Lower leg skin (tissue), 4 donors: ENCODE measurements at regions not wholly inside any gene's neighbourhood (a gene's known extent, or its start where the extent isn't known, plus 50 kb on each side); places are given as distances from the start of the nearest gene placed in this dataset.

Experiments
- DNase-seq, 2 donors: peaks; one replicate each; pipeline ENCODE4 v3.0.0-alpha.2; 2019; ENCODE audit warnings: low spot score in 2 of 2
- H3K4me3 ChIP-seq: fragments of 200-600 bp; sonication (generic); 2 replicates; pipeline ENCODE4 v1.5.1; 2017; ENCODE audit warnings: mild to moderate bottlenecking, low read depth; ENCODE audit not compliant: poor library complexity, severe bottlenecking
- CTCF ChIP-seq, 3 donors: fragments of 450-650 bp; IDR thresholded peaks; one replicate each; pipeline ENCODE4 v1.5.1; 2016; ENCODE audit warnings: antibody characterized with exemption in 3 of 3, mild to moderate bottlenecking in 3 of 3, moderate library complexity in 2 of 3
- POLR2A ChIP-seq, 2 donors: fragments of 450-650 bp; IDR thresholded peaks; one replicate each; pipeline ENCODE4 v1.6.1; 2016 to 2017; ENCODE audit warnings: antibody characterized with exemption in 2 of 2, mild to moderate bottlenecking in 1 of 2, moderate library complexity in 1 of 2
- WGBS, 2 donors: methylation state at CpG; one replicate each; pipeline ENCODE4 v1.1.5; 2018; 5-methylcytosine and 5-hydroxymethylcytosine counted together
- intact Hi-C: fragments of 100-400 bp; cut with DNase I; formaldehyde crosslinking; loops from one replicate; pipeline ENCODE4 v1.15.0; 2023; ENCODE audit warnings: low total_unique reads

GRCh38 chr12:129966146-129966995 lies 62.5 kb upstream of the TMEM132D start:
- no peak for TF ChIP-seq POLR2A (IDR thresholded peaks at IDR 0.05)
- no peak for TF ChIP-seq CTCF (IDR thresholded peaks at IDR 0.05)
- WGBS, 2 donors, result 41 to 43% methylated on average over 10 of the region's 10 CpGs
- intact Hi-C loops, result no loop called here
- no peak overlapping the region for H3K4me3 ChIP-seq
- DNase-seq, result no peak

- 84% methylated on average over 7 of the region's 7 CpGs for WGBS, 2 donors
- no peak for DNase-seq
- H3K4me3 ChIP-seq, result no peak overlapping the region
- TF ChIP-seq CTCF (IDR thresholded peaks at IDR 0.05) (no peak), POLR2A (IDR thresholded peaks at IDR 0.05) (no peak)
- intact Hi-C loops, result no loop called here
Observed at GRCh38 chr12:129971721-129972120, 67.9 kb upstream of the TMEM132D start.

GRCh38 chr12:129973236-129973961 lies 69.6 kb upstream of the TMEM132D start:
- WGBS, 2 donors, result 72 to 73% methylated on average over 6 of the region's 6 CpGs
- DNase-seq, result no peak
- TF ChIP-seq CTCF (IDR thresholded peaks at IDR 0.05) (no peak), POLR2A (IDR thresholded peaks at IDR 0.05) (no peak)
- H3K4me3 ChIP-seq, result no peak overlapping the region
- intact Hi-C loops, result no loop called here

DNA sequence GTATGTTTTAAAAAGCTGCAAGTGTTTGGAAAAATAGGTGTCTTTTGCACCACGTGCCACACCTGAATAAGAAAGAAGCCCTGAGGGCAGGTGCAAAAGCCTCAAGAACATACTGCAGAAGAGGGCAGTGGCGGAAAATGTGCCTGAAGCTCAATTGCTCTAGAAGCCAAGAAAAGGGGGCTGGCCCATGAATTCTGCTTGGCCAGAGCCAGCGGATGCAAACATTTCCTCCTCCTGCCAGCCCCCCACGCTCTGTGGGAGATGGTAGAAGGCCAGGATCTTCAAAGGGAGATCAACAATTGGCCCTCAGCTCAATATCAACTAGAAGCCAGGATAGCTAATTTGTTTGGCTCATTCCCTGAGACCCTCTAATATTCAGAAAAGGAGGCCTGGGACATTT lies 80.3 kb upstream of the TMEM132D start:
- no peak overlapping the region for H3K4me3 ChIP-seq
- no peak for TF ChIP-seq POLR2A (IDR thresholded peaks at IDR 0.05)
- TF ChIP-seq CTCF (IDR thresholded peaks at IDR 0.05), result no peak
- intact Hi-C loops, result no loop called here
- 22 to 29% methylated on average over 4 of the region's 4 CpGs for WGBS, 2 donors
- no peak for DNase-seq

GRCh38 chr12:129987841-129988240 lies 84.0 kb upstream of the TMEM132D start:
- TF ChIP-seq POLR2A (IDR thresholded peaks at IDR 0.05), result no peak
- no peak for TF ChIP-seq CTCF (IDR thresholded peaks at IDR 0.05)
- 60 to 66% methylated on average over 5 of the region's 5 CpGs for WGBS, 2 donors
- H3K4me3 ChIP-seq, result no peak overlapping the region
- intact Hi-C loops, result no loop called here
- no peak for DNase-seq
